T-helper 1 cell treated with Interleukin-12 subunit alpha and Interleukin-12 subunit beta and Interleukin-4 antibody, amounts not matched to agents 30 μg/mL and 1 μg/mL, for 36 hours (primary cell): ENCODE measurements at regions not wholly inside any gene's neighbourhood (a gene's known extent, or its start where the extent isn't known, plus 50 kb on each side); places are given as distances from the start of the nearest gene placed in this dataset.
"Not testable (repeated sequence)": the region's sequence is repeated elsewhere in the genome, so short reads cannot be mapped to it uniquely, and the experiment has no call there.

Experiments
- H3K27ac Mint-ChIP-seq: one replicate; pipeline ENCODE4 v1.8.0; 2021; ENCODE audit warnings: mild to moderate bottlenecking, mixed read lengths
- H3K27me3 Mint-ChIP-seq: one replicate; pipeline ENCODE4 v1.8.0; 2021; ENCODE audit warnings: low read depth, mixed read lengths
- H3K36me3 Mint-ChIP-seq: one replicate; pipeline ENCODE4 v1.8.0; 2021; ENCODE audit warnings: low read depth, mixed read lengths
- H3K4me1 Mint-ChIP-seq: one replicate; pipeline ENCODE4 v1.8.0; 2021; ENCODE audit warnings: low read depth, mixed read lengths
- H3K4me3 Mint-ChIP-seq: one replicate; pipeline ENCODE4 v1.8.0; 2021; ENCODE audit warnings: mild to moderate bottlenecking, moderate library complexity, mixed read lengths
- H3K9me3 Mint-ChIP-seq: one replicate; pipeline ENCODE4 v1.8.0; 2021; ENCODE audit warnings: mixed read lengths

DNA sequence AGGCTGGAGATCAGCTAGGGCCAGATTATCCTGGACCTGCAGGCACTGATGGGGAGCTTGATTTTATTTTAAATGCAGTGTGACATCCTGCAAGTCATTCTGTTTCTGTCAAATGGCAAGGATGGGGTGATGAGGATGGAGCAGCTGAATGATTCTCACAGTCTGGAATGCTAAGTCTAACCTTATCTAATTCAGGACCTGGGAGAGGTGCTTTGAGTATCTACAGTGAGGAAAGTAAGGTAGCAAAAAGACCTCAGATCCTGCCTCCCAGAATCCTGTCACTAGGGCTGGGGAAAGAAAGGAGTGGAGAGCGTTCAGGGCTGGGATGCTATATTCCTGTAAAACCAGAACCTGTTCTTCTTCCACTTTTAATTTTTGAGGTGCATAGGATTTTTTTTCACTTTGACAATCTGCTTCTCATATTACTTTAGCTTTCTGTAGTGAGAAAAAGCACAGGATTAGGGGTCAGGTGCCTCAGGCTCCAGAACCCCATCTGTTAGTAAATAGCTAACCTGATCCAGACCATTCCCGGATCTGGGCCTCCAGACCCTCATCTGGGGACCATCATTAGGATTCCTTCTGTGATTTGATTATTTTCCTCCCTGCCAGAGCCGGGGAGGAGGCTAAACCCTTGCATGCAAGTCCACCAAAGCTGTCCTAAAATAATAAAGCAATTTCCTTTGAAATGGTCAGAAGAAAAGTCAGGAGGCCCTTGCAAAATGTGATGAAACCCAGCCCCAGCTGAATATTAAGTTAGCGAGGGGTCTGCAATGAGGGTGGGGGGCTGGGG, 54.7 kb downstream of the ASCL1 start:
- no peak overlapping the region for H3K4me3 Mint-ChIP-seq
- peaks cover 3% of the 10 kb centered on the region for H3K27me3 Mint-ChIP-seq
- H3K27ac Mint-ChIP-seq: no peak overlapping the region
- H3K36me3 Mint-ChIP-seq: no peaks in the 10 kb centered on the region
- H3K9me3 Mint-ChIP-seq: no peaks in the 10 kb centered on the region
- no peaks in the 10 kb centered on the region for H3K4me1 Mint-ChIP-seq

DNA sequence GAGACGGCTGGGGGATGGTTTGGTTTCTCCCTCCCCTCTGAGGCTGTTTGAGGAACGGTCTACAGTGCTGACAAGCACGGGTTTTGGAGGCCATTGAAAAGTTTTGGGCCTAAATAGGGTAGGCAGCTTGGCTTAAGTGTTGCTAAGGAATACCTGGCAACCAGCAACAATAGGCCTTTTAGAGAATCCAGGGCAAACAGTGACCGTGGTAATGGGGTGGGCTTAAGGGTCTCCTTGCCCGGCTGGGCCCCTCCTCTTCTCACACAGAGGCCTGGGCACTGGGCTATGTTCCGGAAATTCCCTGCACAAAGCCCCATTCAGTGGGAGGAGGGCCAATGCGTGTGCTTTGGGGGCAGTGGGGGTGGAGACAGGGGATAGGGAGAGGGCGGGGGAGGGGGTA, 55.4 kb downstream of the ASCL1 start:
- H3K9me3 Mint-ChIP-seq: no peaks in the 10 kb centered on the region
- no peak overlapping the region for H3K27ac Mint-ChIP-seq
- H3K4me3 Mint-ChIP-seq: no peak overlapping the region
- peaks cover 3% of the 10 kb centered on the region for H3K27me3 Mint-ChIP-seq
- H3K36me3 Mint-ChIP-seq: no peaks in the 10 kb centered on the region
- no peaks in the 10 kb centered on the region for H3K4me1 Mint-ChIP-seq

- H3K9me3 Mint-ChIP-seq: no peaks in the 10 kb centered on the region
- no peak overlapping the region for H3K27ac Mint-ChIP-seq
- H3K27me3 Mint-ChIP-seq: peaks cover 3% of the 10 kb centered on the region
- H3K36me3 Mint-ChIP-seq: no peaks in the 10 kb centered on the region
- no peaks in the 10 kb centered on the region for H3K4me1 Mint-ChIP-seq
- no peak overlapping the region for H3K4me3 Mint-ChIP-seq
These were observed 56.3 kb downstream of the ASCL1 start for GRCh38 chr12:103013741-103014300.

- Mint-ChIP-seq H3K36me3 (no peaks in the 10 kb centered on the region), H3K4me1 (no peaks in the 10 kb centered on the region), H3K9me3 (no peaks in the 10 kb centered on the region), H3K27me3 (no peaks in the 10 kb centered on the region), H3K27ac (no peak overlapping the region), H3K4me3 (no peak overlapping the region)
These were observed 58.9 kb downstream of the ASCL1 start for GRCh38 chr12:103016381-103016780.

GRCh38 chr12:103020839-103021238, 63.4 kb downstream of the ASCL1 start:
- H3K27ac Mint-ChIP-seq: no peak overlapping the region
- H3K4me1 Mint-ChIP-seq: no peaks in the 10 kb centered on the region
- H3K9me3 Mint-ChIP-seq: no peaks in the 10 kb centered on the region
- no peak overlapping the region for H3K4me3 Mint-ChIP-seq
- H3K36me3 Mint-ChIP-seq: no peaks in the 10 kb centered on the region
- no peaks in the 10 kb centered on the region for H3K27me3 Mint-ChIP-seq

DNA sequence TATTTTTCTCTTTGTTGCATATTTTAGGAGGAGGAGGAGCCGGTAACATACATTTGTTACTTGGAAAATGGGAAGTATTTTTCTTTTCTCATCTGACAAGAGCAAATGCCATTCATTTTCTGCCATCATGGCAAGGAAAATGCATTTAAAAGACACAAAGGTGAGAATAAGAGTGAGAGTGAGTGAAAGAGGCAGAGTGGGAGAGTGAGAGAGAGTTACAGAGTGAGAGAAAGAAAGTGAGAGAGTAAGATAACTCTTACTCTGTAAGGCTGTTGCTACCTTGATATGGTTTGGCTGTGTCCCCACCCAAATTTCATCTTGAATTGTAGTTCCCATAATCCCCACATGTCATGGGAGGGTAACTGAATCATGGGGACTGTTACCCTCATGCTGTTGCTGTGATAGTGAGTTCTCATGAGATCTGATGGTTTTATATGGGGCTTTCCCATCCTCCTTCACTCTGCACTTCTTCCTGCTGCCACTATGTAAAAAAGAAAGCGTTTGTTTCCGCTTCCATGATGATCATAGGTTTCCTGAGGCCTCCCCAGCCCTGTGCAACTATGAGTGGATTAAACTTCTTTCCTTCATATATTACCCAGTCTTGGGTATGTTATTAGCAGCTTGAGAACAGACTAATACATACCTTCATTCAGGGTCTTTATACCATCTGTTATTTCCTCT, 64.2 kb downstream of the ASCL1 start:
- Mint-ChIP-seq H3K36me3 (no peaks in the 10 kb centered on the region), H3K27me3 (no peaks in the 10 kb centered on the region), H3K27ac (no peak overlapping the region), H3K4me3 (no peak overlapping the region), H3K4me1 (no peaks in the 10 kb centered on the region), H3K9me3 (no peaks in the 10 kb centered on the region)

- Mint-ChIP-seq H3K4me3 (no peak overlapping the region), H3K27ac (no peak overlapping the region), H3K4me1 (no peaks in the 10 kb centered on the region), H3K27me3 (no peaks in the 10 kb centered on the region), H3K36me3 (no peaks in the 10 kb centered on the region), H3K9me3 (no peaks in the 10 kb centered on the region)
These were observed 67.2 kb downstream of the ASCL1 start for GRCh38 chr12:103024650-103025049.

- H3K27me3 Mint-ChIP-seq, H3K36me3 Mint-ChIP-seq, H3K27ac Mint-ChIP-seq, H3K4me1 Mint-ChIP-seq, H3K9me3 Mint-ChIP-seq, H3K4me3 Mint-ChIP-seq: not testable (repeated sequence)
These were observed 69.2 kb downstream of the ASCL1 start for GRCh38 chr12:103026643-103027042.

- Mint-ChIP-seq H3K27ac (no peak overlapping the region), H3K4me1 (no peaks in the 10 kb centered on the region), H3K27me3 (no peaks in the 10 kb centered on the region)
These were observed 71.6 kb downstream of the ASCL1 start for GRCh38 chr12:103028881-103029639.

GRCh38 chr12:103036581-103037214, 79.2 kb downstream of the ASCL1 start:
- Mint-ChIP-seq H3K4me1 (no peaks in the 10 kb centered on the region), H3K36me3 (no peaks in the 10 kb centered on the region), H3K9me3 (peaks cover 3% of the 10 kb centered on the region), H3K27me3 (peaks cover under 1% of the 10 kb centered on the region), H3K27ac (no peak overlapping the region), H3K4me3 (no peak overlapping the region)

More at GRCh38 chr12:103028881-103029639, 71.6 kb downstream of the ASCL1 start:
- no peaks in the 10 kb centered on the region for H3K36me3 Mint-ChIP-seq
- H3K9me3 Mint-ChIP-seq: no peaks in the 10 kb centered on the region
- no peak overlapping the region for H3K4me3 Mint-ChIP-seq

GRCh38 chr12:103043531-103044486, 86.3 kb downstream of the ASCL1 start:
- Mint-ChIP-seq H3K4me1 (no peaks in the 10 kb centered on the region), H3K27me3 (peaks cover 9% of the 10 kb centered on the region), H3K4me3 (no peak overlapping the region), H3K27ac (no peak overlapping the region), H3K36me3 (no peaks in the 10 kb centered on the region), H3K9me3 (no peaks in the 10 kb centered on the region)

GRCh38 chr12:103046154-103046553, 88.7 kb downstream of the ASCL1 start:
- no peaks in the 10 kb centered on the region for H3K9me3 Mint-ChIP-seq
- no peaks in the 10 kb centered on the region for H3K36me3 Mint-ChIP-seq
- no peak overlapping the region for H3K4me3 Mint-ChIP-seq
- no peak overlapping the region for H3K27ac Mint-ChIP-seq
- H3K27me3 Mint-ChIP-seq: peaks cover 9% of the 10 kb centered on the region
- no peaks in the 10 kb centered on the region for H3K4me1 Mint-ChIP-seq

- Mint-ChIP-seq H3K4me3 (no peak overlapping the region), H3K27me3 (no peaks in the 10 kb centered on the region), H3K4me1 (no peaks in the 10 kb centered on the region), H3K36me3 (no peaks in the 10 kb centered on the region), H3K27ac (no peak overlapping the region), H3K9me3 (no peaks in the 10 kb centered on the region)
These were observed 92.8 kb downstream of the ASCL1 start for GRCh38 chr12:103050273-103050672.
